HS-27A (cell line): ENCODE measurements at regions not wholly inside any gene's neighbourhood (a gene's known extent, or its start where the extent isn't known, plus 50 kb on each side); places are given as distances from the start of the nearest gene placed in this dataset.

Source experiments
- DNase-seq: peaks from one replicate; pipeline ENCODE4 v3.0.0-alpha.2; 2012; ENCODE audit warnings: low read depth, missing footprints

GRCh38 chrX:57848857-57849256, 61.4 kb downstream of the ZXDA start:
- DNase-seq, result no peak

GRCh38 chrX:57822818-57823217, 87.4 kb downstream of the ZXDA start:
- no peak for DNase-seq

- no peak for DNase-seq
Observed at GRCh38 chrX:57822398-57822797, 87.9 kb downstream of the ZXDA start.

- DNase-seq, result peak; percentile 5
Observed at GRCh38 chrX:57821703-57822387, 88.4 kb downstream of the ZXDA start.

GRCh38 chrX:57817302-57817701, 93.0 kb downstream of the ZXDA start:
- DNase-seq, result no peak

- no peak for DNase-seq
Observed at GRCh38 chrX:57772637-57773036, 92.6 kb upstream of the NLRP2B start.

GRCh38 chrX:57771689-57772088, 91.6 kb upstream of the NLRP2B start:
- no peak for DNase-seq

- no peak for DNase-seq
Observed at GRCh38 chrX:57752866-57753265, 72.8 kb upstream of the NLRP2B start.

GRCh38 chrX:57741107-57741506, 61.0 kb upstream of the NLRP2B start:
- no peak for DNase-seq

GRCh38 chrX:57737881-57738280, 57.8 kb upstream of the NLRP2B start:
- DNase-seq, result no peak
